ENCODE measurements at regions not wholly inside any gene's neighbourhood (a gene's known extent, or its start where the extent isn't known, plus 50 kb on each side); places are given as distances from the start of the nearest gene placed in this dataset.
A peak's percentile ranks its signal among the peaks of the same experiment; 100 is the strongest.

DNA sequence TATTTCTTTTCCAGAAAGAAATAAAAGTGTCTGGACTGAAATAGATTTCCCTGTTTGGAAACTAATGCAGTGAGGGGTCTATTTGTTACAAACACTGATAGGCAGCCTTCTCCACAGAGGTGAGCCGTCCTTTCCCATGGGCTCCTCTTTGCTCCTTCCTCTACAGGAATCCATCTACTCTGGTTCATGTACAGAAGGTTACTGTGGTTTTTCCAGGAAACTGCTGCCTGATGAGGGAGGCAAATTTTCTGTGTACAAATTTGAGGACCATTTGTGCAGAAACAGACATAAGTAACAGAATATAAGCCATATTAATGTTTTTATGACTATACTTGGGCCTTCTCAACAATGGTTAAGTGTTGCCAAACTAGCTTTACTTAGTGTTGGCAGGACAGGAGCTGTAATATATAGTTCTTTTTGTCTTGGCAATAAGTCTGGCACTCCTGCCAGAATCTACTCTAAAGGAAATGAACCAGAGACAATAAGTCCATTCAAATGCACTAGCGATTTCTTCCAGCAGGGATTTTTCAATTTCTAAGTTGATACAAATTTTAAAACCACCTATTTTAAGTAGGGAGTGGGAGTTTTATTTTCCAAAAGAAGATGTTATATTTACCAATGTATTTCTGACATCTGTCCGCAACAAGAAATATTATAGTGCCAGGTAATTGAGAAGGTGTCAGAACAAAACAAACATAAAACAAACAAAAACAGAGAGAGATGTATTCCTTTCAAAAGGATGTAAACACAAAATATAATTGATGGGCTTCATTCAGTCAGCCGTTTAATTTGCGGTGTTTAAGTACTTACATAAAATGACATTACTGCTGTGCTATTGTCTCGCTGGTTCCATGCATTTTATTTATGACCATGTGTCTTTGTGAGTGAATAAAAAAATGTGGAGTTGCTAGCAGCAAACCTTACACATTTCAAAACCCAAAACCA lies 91.0 kb upstream of the NFE2L3 start:
- Mint-ChIP-seq H3K4me1 (ENCODE audit: unreplicated experiment) (no peaks in the 10 kb centered on the region), H3K27ac (ENCODE audit: unreplicated experiment) (no peak overlapping the region), H3K9me3 (ENCODE audit: unreplicated experiment) (no peaks in the 10 kb centered on the region), H3K4me3 (ENCODE audit: unreplicated experiment) (no peak overlapping the region), H3K27me3 (ENCODE audit: unreplicated experiment) (peaks cover 20% of the 10 kb centered on the region), H3K36me3 (ENCODE audit: unreplicated experiment) (no peaks in the 10 kb centered on the region)
- TF ChIP-seq, protein P1, sequence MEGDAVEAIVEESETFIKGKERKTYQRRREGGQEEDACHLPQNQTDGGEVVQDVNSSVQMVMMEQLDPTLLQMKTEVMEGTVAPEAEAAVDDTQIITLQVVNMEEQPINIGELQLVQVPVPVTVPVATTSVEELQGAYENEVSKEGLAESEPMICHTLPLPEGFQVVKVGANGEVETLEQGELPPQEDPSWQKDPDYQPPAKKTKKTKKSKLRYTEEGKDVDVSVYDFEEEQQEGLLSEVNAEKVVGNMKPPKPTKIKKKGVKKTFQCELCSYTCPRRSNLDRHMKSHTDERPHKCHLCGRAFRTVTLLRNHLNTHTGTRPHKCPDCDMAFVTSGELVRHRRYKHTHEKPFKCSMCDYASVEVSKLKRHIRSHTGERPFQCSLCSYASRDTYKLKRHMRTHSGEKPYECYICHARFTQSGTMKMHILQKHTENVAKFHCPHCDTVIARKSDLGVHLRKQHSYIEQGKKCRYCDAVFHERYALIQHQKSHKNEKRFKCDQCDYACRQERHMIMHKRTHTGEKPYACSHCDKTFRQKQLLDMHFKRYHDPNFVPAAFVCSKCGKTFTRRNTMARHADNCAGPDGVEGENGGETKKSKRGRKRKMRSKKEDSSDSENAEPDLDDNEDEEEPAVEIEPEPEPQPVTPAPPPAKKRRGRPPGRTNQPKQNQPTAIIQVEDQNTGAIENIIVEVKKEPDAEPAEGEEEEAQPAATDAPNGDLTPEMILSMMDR (IDR thresholded peaks at IDR 0.05), result no peak
- DNase-seq (ENCODE audit: extremely low spot score, unreplicated experiment), result no peak

DNA sequence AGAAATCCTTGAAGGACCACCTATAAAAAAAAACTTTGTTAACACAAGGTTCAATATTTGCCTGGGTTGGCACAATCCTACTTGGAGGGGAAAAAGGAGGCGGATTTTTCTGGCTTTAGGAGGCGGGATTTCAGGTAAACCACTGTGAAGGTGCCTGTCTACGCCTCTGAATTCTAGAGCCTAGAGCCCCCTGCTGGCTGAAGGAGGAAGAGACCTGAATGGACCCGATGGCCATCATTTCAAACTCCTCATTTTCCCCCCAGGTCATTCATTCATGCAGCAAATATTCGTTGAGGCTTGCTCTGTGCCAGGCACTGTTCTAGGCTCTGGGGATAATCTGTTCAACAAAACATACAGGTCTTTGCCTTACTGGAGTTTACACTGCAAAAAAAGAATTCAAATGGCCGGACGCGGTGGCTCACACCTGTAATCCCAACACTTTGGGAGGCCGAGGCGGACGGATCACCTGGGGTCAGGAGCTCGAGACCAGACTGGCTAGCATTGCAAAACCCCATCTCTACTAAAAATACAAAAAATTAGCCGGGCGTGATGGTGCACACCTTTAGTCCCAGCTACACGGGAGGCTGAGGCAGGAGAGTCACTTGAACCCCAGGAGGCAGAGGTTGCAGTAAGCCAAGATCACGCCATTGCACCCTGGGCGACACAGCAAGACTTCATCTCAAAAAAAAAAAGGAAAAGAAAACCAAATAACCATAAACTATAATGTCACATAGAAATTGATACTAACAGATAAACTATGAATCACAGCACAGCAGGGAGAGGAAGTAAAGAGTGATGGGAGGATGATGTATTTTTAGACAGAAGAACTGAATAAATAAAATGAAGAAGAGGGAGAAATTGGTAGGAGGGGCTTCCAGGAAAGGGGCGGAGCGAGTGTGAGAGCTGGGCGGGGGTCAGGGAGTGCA lies 90.1 kb upstream of the NFE2L3 start:
- Mint-ChIP-seq H3K27ac (ENCODE audit: unreplicated experiment) (no peak overlapping the region), H3K36me3 (ENCODE audit: unreplicated experiment) (no peaks in the 10 kb centered on the region), H3K27me3 (ENCODE audit: unreplicated experiment) (peaks cover 19% of the 10 kb centered on the region), H3K9me3 (ENCODE audit: unreplicated experiment) (no peaks in the 10 kb centered on the region), H3K4me3 (ENCODE audit: unreplicated experiment) (no peak overlapping the region), H3K4me1 (ENCODE audit: unreplicated experiment) (no peaks in the 10 kb centered on the region)
- TF ChIP-seq, protein P1 (IDR thresholded peaks at IDR 0.05), result peak; percentile 64
- DNase-seq (ENCODE audit: extremely low spot score, unreplicated experiment), result no peak

DNA sequence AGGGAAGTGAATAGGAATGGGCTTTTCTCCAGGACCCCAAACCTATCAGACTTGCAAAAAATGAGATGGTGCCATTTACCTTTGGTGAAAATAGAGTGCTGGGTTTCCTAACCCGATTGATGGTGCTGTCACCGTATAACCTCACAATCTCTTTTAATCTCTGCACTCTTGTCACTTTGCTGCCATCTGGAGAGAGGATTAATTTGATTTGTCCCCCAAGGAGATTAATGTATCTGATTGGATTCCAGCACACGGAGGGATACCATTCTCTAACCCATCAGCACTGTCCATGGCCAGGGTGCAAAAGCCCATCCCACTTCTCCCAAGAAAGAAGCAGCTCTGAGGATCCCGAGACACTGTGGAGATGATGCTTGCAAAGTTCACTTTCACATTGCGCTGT lies 86.3 kb upstream of the NFE2L3 start:
- H3K27ac Mint-ChIP-seq (ENCODE audit: unreplicated experiment), result no peak overlapping the region
- no peak for DNase-seq (ENCODE audit: extremely low spot score, unreplicated experiment)
- no peaks in the 10 kb centered on the region for H3K36me3 Mint-ChIP-seq (ENCODE audit: unreplicated experiment)
- H3K4me1 Mint-ChIP-seq (ENCODE audit: unreplicated experiment), result no peaks in the 10 kb centered on the region
- TF ChIP-seq, protein P1 (IDR thresholded peaks at IDR 0.05), result no peak
- peaks cover 22% of the 10 kb centered on the region for H3K27me3 Mint-ChIP-seq (ENCODE audit: unreplicated experiment)
- H3K4me3 Mint-ChIP-seq (ENCODE audit: unreplicated experiment), result no peak overlapping the region
- H3K9me3 Mint-ChIP-seq (ENCODE audit: unreplicated experiment), result no peaks in the 10 kb centered on the region

DNA sequence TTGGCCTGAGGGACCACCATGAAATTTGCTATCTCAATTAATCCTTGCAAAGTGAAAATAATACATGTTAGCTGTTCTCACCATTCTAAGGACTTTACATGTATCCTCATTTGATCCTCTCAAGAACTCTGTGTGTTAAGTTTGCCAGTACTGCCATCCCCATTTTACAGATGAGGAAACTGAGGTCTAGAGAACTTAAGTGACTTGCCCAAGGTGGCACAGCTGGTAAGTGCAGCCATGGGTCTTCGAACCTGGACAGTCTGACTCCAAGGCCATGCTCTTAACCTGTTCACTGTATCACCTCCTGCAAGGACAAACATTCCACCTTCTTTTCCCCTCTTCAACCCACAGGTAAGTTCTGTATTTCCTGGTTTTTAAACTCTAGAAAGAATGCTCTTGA lies 85.3 kb upstream of the NFE2L3 start:
- no peaks in the 10 kb centered on the region for H3K4me1 Mint-ChIP-seq (ENCODE audit: unreplicated experiment)
- no peaks in the 10 kb centered on the region for H3K36me3 Mint-ChIP-seq (ENCODE audit: unreplicated experiment)
- peaks cover 22% of the 10 kb centered on the region for H3K27me3 Mint-ChIP-seq (ENCODE audit: unreplicated experiment)
- no peak overlapping the region for H3K27ac Mint-ChIP-seq (ENCODE audit: unreplicated experiment)
- H3K9me3 Mint-ChIP-seq (ENCODE audit: unreplicated experiment), result no peaks in the 10 kb centered on the region
- no peak overlapping the region for H3K4me3 Mint-ChIP-seq (ENCODE audit: unreplicated experiment)
- TF ChIP-seq, protein P1 (IDR thresholded peaks at IDR 0.05), result no peak
- no peak for DNase-seq (ENCODE audit: extremely low spot score, unreplicated experiment)

DNA sequence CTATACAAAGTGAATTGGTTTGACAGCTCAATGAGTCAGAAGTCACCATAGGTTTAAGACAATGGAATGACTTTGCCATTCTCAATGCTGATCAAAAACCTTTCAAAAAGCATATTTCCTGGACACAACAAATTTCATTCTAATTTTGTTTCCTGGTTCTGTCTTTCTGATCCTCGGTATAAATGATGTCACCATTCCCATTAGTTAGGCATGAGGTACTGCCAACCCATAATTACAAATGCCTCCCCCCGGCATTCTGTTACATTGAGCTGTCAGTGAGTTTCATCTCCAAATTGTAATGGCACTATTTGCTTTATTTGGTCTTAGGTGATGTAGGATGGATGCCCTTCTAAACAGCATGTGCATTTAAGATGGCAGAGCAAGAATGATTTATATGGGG lies 81.7 kb upstream of the NFE2L3 start:
- H3K4me3 Mint-ChIP-seq (ENCODE audit: unreplicated experiment), result no peak overlapping the region
- H3K9me3 Mint-ChIP-seq (ENCODE audit: unreplicated experiment), result no peaks in the 10 kb centered on the region
- H3K27ac Mint-ChIP-seq (ENCODE audit: unreplicated experiment), result no peak overlapping the region
- TF ChIP-seq, protein P1 (IDR thresholded peaks at IDR 0.05), result no peak
- DNase-seq (ENCODE audit: extremely low spot score, unreplicated experiment), result no peak
- no peaks in the 10 kb centered on the region for H3K36me3 Mint-ChIP-seq (ENCODE audit: unreplicated experiment)
- H3K4me1 Mint-ChIP-seq (ENCODE audit: unreplicated experiment), result no peaks in the 10 kb centered on the region
- peaks cover 40% of the 10 kb centered on the region for H3K27me3 Mint-ChIP-seq (ENCODE audit: unreplicated experiment)
